H1 (cell line): ENCODE measurements at regions not wholly inside any gene's neighbourhood (a gene's known extent, or its start where the extent isn't known, plus 50 kb on each side); places are given as distances from the start of the nearest gene placed in this dataset.
A peak's percentile ranks its signal among the peaks of the same experiment; 100 is the strongest.
"Not testable (repeated sequence)": the region's sequence is repeated elsewhere in the genome, so short reads cannot be mapped to it uniquely, and the experiment has no call there.

ENCODE experiments used
- CTCF ChIA-PET: fragments of 300-600 bp; sonication (Branson Sonifier 250); formaldehyde crosslinking; loops from one replicate; lab custom pipeline; 2021; ENCODE audit not compliant: partially characterized antibody; lab: Charles Lee
- POLR2A ChIA-PET: fragments of 300-600 bp; sonication (Branson Sonifier 250); formaldehyde crosslinking; loops from one replicate; lab custom pipeline; 2021; ENCODE audit warnings: inconsistent platforms; ENCODE audit not compliant: partially characterized antibody; lab: Charles Lee
- DNase-seq, 2 experiments: peaks; one replicate each; pipeline versions ENCODE4 v3.0.0 to v3.0.0-alpha.2; 2010 to 2022; ENCODE audit warnings: low spot score in 2 of 2, low read depth in 1 of 2, mixed read lengths in 1 of 2
- FAIRE-seq: peaks from 2 replicates; lab custom pipeline; 2011; peaks lifted over from hg19 to GRCh38; lab: Jason Lieb, UNC
- H2AFZ ChIP-seq: 2 replicates; pipeline ENCODE4 v1.8.1; 2012; ENCODE audit warnings: low read length, inconsistent platforms
- H2AK5ac ChIP-seq: 2 replicates; pipeline ENCODE4 v1.6.1; 2013; ENCODE audit warnings: low read depth, low read length
- H2BK120ac ChIP-seq: replicated peaks from 2 replicates; pipeline ENCODE3; 2013; ENCODE audit warnings: low read depth, low read length, inconsistent platforms
- H2BK12ac ChIP-seq: 2 replicates; pipeline ENCODE4 v1.6.1; 2013; ENCODE audit warnings: low read depth, low read length
- H2BK15ac ChIP-seq: 2 replicates; pipeline ENCODE4 v1.6.1; 2013; ENCODE audit warnings: low read length
- H2BK20ac ChIP-seq: 2 replicates; pipeline ENCODE4 v1.6.1; 2013; ENCODE audit warnings: low read length
- H2BK5ac ChIP-seq: 2 replicates; pipeline ENCODE4 v1.6.1; 2013; ENCODE audit warnings: low read depth, low read length
- H3K14ac ChIP-seq: 2 replicates; pipeline ENCODE4 v1.6.1; 2013; ENCODE audit warnings: inconsistent platforms; ENCODE audit not compliant: insufficient read length
- H3K18ac ChIP-seq: 2 replicates; pipeline ENCODE4 v1.6.1; 2013; ENCODE audit warnings: low read length; ENCODE audit errors: extremely low read depth
- H3K23ac ChIP-seq: 2 replicates; pipeline ENCODE4 v1.6.1; 2013; ENCODE audit warnings: inconsistent platforms; ENCODE audit not compliant: insufficient read length
- H3K23me2 ChIP-seq: 2 replicates; pipeline ENCODE4 v1.6.1; 2013; ENCODE audit warnings: low read depth, low read length
- H3K27ac ChIP-seq: 2 replicates; pipeline ENCODE4 v1.6.1; 2011; ENCODE audit warnings: low read depth, low read length, inconsistent platforms
- H3K27me3 ChIP-seq, 4 experiments: replicated peaks in 1 of 4; 1 replicate in 1 of 4; 2 replicates in 3 of 4; pipeline versions ENCODE4 v1.6.1 to v1.8.1; 2011 to 2013; ENCODE audit warnings: low read length in 3 of 4, mild to moderate bottlenecking in 3 of 4, inconsistent platforms in 2 of 4, mixed read lengths in 2 of 4, moderate library complexity in 1 of 4; ENCODE audit not compliant: control insufficient read depth in 3 of 4, insufficient read depth in 3 of 4; ENCODE audit errors: extremely low read depth in 1 of 4
- H3K36me3 ChIP-seq, 4 experiments: 2 replicates each; pipeline versions ENCODE4 v1.6.1 to v1.8.1; 2011 to 2013; ENCODE audit warnings: mild to moderate bottlenecking in 4 of 4, low read length in 3 of 4, moderate library complexity in 2 of 4, control low read depth in 1 of 4, inconsistent platforms in 1 of 4; ENCODE audit not compliant: insufficient read depth in 4 of 4, control insufficient read depth in 2 of 4
- H3K4ac ChIP-seq: replicated peaks from 2 replicates; pipeline ENCODE3; 2013; ENCODE audit warnings: low read length, low read depth, mixed read lengths, inconsistent platforms; ENCODE audit not compliant: insufficient read length
- H3K4me1 ChIP-seq, 4 experiments: replicated peaks in 1 of 4; 1 replicate in 1 of 4; 2 replicates in 3 of 4; pipeline versions ENCODE4 v1.6.1 to v1.8.1; 2011 to 2013; ENCODE audit warnings: low read length in 3 of 4, inconsistent platforms in 2 of 4, mixed read lengths in 1 of 4; ENCODE audit not compliant: insufficient read depth in 4 of 4, control insufficient read depth in 3 of 4
- H3K4me2 ChIP-seq, 2 experiments: 2 replicates each; pipeline versions ENCODE4 v1.6.1 to v1.8.1; 2011 to 2013; ENCODE audit warnings: low read depth in 2 of 2, low read length in 2 of 2, control low read depth in 1 of 2, inconsistent platforms in 1 of 2, mild to moderate bottlenecking in 1 of 2; ENCODE audit not compliant: insufficient read depth in 1 of 2
- H3K4me3 ChIP-seq, 4 experiments: fragments of 200-600, 300-600 bp in 1 of 4; sonication (generic), shearing (Covaris generic), sonication (Bioruptor Twin) in 1 of 4; 2 replicates each; pipeline versions ENCODE4 v1.5.1 to v1.8.1; 2011 to 2016; ENCODE audit warnings: low read length in 4 of 4, low read depth in 3 of 4, control low read depth in 2 of 4, inconsistent platforms in 2 of 4, mild to moderate bottlenecking in 2 of 4, mixed read lengths in 1 of 4, moderate library complexity in 1 of 4; ENCODE audit not compliant: insufficient read depth in 2 of 4; ENCODE audit errors: extremely low read depth in 1 of 4
- H3K56ac ChIP-seq: replicated peaks from 2 replicates; pipeline ENCODE3; 2013; ENCODE audit warnings: low read depth, mild to moderate bottlenecking, mixed read lengths, low read length, inconsistent platforms; ENCODE audit not compliant: insufficient read length
- H3K79me1 ChIP-seq: 2 replicates; pipeline ENCODE4 v1.6.1; 2013; ENCODE audit warnings: low read depth, low read length, control low read depth
- H3K79me2 ChIP-seq, 2 experiments: 2 replicates each; pipeline versions ENCODE4 v1.6.1 to v1.8.1; 2012 to 2013; ENCODE audit warnings: low read length in 2 of 2, mild to moderate bottlenecking in 2 of 2, inconsistent platforms in 1 of 2; ENCODE audit not compliant: insufficient read depth in 2 of 2, control insufficient read depth in 1 of 2
- H3K9ac ChIP-seq, 4 experiments: replicated peaks in 1 of 4; 1 replicate in 1 of 4; 2 replicates in 3 of 4; pipeline versions ENCODE4 v1.6.1 to v1.8.1; 2011 to 2013; ENCODE audit warnings: low read depth in 3 of 4, low read length in 3 of 4, control low read depth in 2 of 4, mild to moderate bottlenecking in 2 of 4, moderate library complexity in 2 of 4, inconsistent platforms in 1 of 4; ENCODE audit errors: extremely low read depth in 1 of 4
- H3K9me3 ChIP-seq, 2 experiments: 2 replicates each; pipeline versions ENCODE4 v1.6.1 to v1.8.1; 2012 to 2013; ENCODE audit warnings: mild to moderate bottlenecking in 2 of 2, moderate library complexity in 2 of 2, control low read depth in 1 of 2, inconsistent platforms in 1 of 2, low read depth in 1 of 2, low read length in 1 of 2, mixed read lengths in 1 of 2; ENCODE audit not compliant: insufficient read depth in 2 of 2
- H4K20me1 ChIP-seq, 2 experiments: replicated peaks in 1 of 2; 2 replicates each; pipeline versions ENCODE3 to v1.8.1; 2011 to 2013; ENCODE audit warnings: inconsistent platforms in 2 of 2, low read length in 2 of 2, mild to moderate bottlenecking in 1 of 2; ENCODE audit not compliant: insufficient read depth in 2 of 2, control insufficient read depth in 1 of 2
- H4K5ac ChIP-seq: 2 replicates; pipeline ENCODE4 v1.6.1; 2013; ENCODE audit warnings: low read length, low read depth, mixed read lengths, inconsistent platforms; ENCODE audit not compliant: insufficient read length
- H4K8ac ChIP-seq: 2 replicates; pipeline ENCODE4 v1.8.0; 2013; ENCODE audit warnings: mild to moderate bottlenecking, moderate library complexity, low read length, inconsistent platforms; ENCODE audit not compliant: insufficient read depth; ENCODE audit errors: extremely low read depth
- H4K91ac ChIP-seq: replicated peaks from 2 replicates; pipeline ENCODE3; 2013; ENCODE audit warnings: low read length, mixed read lengths, inconsistent platforms; ENCODE audit not compliant: insufficient read length
- KDM4A ChIP-seq: IDR thresholded peaks from one replicate; pipeline ENCODE4 v1.7.1; 2012; ENCODE audit warnings: low read depth, mild to moderate bottlenecking, moderate library complexity, low read length, inconsistent platforms; ENCODE audit not compliant: severe bottlenecking
- SUZ12 ChIP-seq: fragments of 200-600 bp; sonication (generic); IDR thresholded peaks from 2 replicates; pipeline ENCODE4 v1.6.1; 2012; ENCODE audit warnings: mild to moderate bottlenecking, inconsistent platforms, low read length, moderate library complexity, mixed read lengths
- WGBS, 2 experiments: shearing (Covaris generic) in 1 of 2; methylation state at CpG; one replicate each; pipeline versions ENCODE4 v1.1.6 to v1.1.7; 2013 to 2015; ENCODE audit warnings: low lambda C conversion rate in 2 of 2, mixed read lengths in 2 of 2, inconsistent platforms in 1 of 2, low coverage in 1 of 2, missing lambda C conversion rate in 1 of 2; ENCODE audit not compliant: insufficient replicate concordance in 2 of 2, insufficient coverage in 1 of 2, insufficient read length in 1 of 2; ENCODE audit errors: extremely low coverage in 1 of 2, missing lambda C conversion rate in 1 of 2; 5-methylcytosine and 5-hydroxymethylcytosine counted together

DNA sequence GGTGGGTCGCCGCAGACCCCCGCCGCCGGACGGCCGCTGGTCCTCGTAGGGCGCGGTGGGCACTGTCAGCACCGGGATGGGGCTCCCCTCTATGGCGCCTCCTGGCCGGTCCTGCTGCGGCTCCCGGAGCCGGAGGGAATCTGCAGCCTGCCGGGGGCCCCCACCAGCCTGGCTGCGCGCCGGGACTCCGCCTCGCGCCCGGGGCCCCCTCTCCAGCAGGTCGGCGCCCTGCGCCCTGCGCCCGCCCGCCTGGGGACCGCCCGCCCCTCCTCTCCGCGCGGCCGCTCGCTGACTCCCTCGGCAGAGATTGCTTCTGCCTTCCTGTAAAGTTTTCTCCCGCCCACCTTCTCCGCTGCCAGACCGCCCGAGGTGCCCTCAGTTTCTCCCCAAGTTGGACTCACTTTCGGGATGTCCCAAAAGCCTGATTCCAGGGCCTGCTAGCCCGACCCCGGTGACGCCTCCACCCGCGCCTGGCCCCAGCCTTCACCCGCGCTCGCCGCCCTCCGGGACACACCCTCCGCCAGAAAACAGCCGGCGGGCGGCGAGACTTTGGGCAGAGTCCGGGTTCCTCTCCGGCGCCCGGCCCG lies 54.0 kb downstream of the FOXD4L6 start:
- H2BK5ac ChIP-seq, H4K91ac ChIP-seq, H4K5ac ChIP-seq, H3K79me2 ChIP-seq, H3K23me2 ChIP-seq, H3K79me1 ChIP-seq, H2AFZ ChIP-seq, H3K9me3 ChIP-seq, H2AK5ac ChIP-seq, H3K14ac ChIP-seq, H4K20me1 ChIP-seq, H2BK120ac ChIP-seq, H3K23ac ChIP-seq, H3K9ac ChIP-seq, H3K18ac ChIP-seq, CTCF ChIA-PET, FAIRE-seq, H2BK15ac ChIP-seq, H3K4ac ChIP-seq, H2BK20ac ChIP-seq, H3K56ac ChIP-seq, H3K36me3 ChIP-seq, H4K8ac ChIP-seq, H3K27ac ChIP-seq, POLR2A ChIA-PET, H2BK12ac ChIP-seq, H3K4me1 ChIP-seq: not testable (repeated sequence)
- DNase-seq: peak in 1 of 2 experiments; percentile 70
- 39% methylated on average over 32 of the region's 63 CpGs; no CpG with 5 or more reads in 1 of the 2 experiments for WGBS, 2 experiments
- peaks cover 21 to 47% (median 28%) of the 10 kb centered on the region in 4 experiments for H3K27me3 ChIP-seq
- TF ChIP-seq SUZ12 (peak; percentile 60; the same call in 1 of the 2 replicates), KDM4A (peak; percentile 61)
- peak overlapping the region; percentile 32 to 55 (median 37); a peak in 4 of 8 replicates for H3K4me3 ChIP-seq
- peak overlapping the region; percentile 40 to 61 for H3K4me2 ChIP-seq
